Gastroesophageal sphincter (tissue), 4 donors: ENCODE measurements at regions not wholly inside any gene's neighbourhood (a gene's known extent, or its start where the extent isn't known, plus 50 kb on each side); places are given as distances from the start of the nearest gene placed in this dataset.

Experiments
- ATAC-seq: fragments of 150-250 bp; one replicate; pipeline ENCODE4 v1.9.1; 2016; ENCODE audit warnings: mild to moderate bottlenecking, moderate library complexity
- H3K27ac ChIP-seq, 4 donors: fragments of 200-600 bp; sonication (generic) in 3 of 4; 1 replicate in 3 of 4; 2 replicates in 1 of 4; pipeline ENCODE4 v1.5.1; 2016 to 2019
- H3K27me3 ChIP-seq: fragments of 200-600 bp; sonication (generic); one replicate; pipeline ENCODE4 v1.5.1; 2019
- H3K36me3 ChIP-seq, 2 donors: fragments of 200-600 bp; sonication (generic); one replicate each; pipeline ENCODE4 v1.5.1; 2019; ENCODE audit warnings: control low read depth in 1 of 2
- H3K4me1 ChIP-seq, 3 donors: fragments of 200-600 bp; sonication (generic); 1 replicate in 2 of 3; 2 replicates in 1 of 3; pipeline ENCODE4 v1.5.1; 2016 to 2019; ENCODE audit warnings: control low read depth in 2 of 3
- H3K4me3 ChIP-seq, 2 donors: fragments of 200-600 bp; sonication (generic); one replicate each; pipeline ENCODE4 v1.5.1; 2019; ENCODE audit warnings: mild to moderate bottlenecking in 1 of 2, moderate library complexity in 1 of 2
- H3K9me3 ChIP-seq, 3 donors: fragments of 200-600 bp; sonication (generic); one replicate each; pipeline ENCODE4 v1.5.1; 2017 to 2019; ENCODE audit warnings: control low read depth in 2 of 3
- CTCF ChIP-seq, 4 experiments: fragments of 200-600 bp in 2 of 4; fragments of 450-650 bp in 2 of 4; sonication (generic) in 1 of 4; IDR thresholded peaks; one replicate each; pipeline ENCODE4 v1.5.1; 2017 to 2019; ENCODE audit warnings: antibody characterized with exemption in 4 of 4, mild to moderate bottlenecking in 2 of 4, moderate library complexity in 2 of 4
- EP300 ChIP-seq: sonication (generic); formaldehyde crosslinking; IDR thresholded peaks from one replicate; pipeline ENCODE4 v1.6.1; 2017; ENCODE audit warnings: antibody characterized with exemption, mild to moderate bottlenecking
- POLR2A ChIP-seq, 2 donors: fragments of 450-650 bp; IDR thresholded peaks; one replicate each; pipeline ENCODE4 v1.6.1; 2017; ENCODE audit warnings: antibody characterized with exemption in 2 of 2, mild to moderate bottlenecking in 2 of 2, moderate library complexity in 1 of 2
- POLR2AphosphoS5 ChIP-seq: sonication (generic); formaldehyde crosslinking; IDR thresholded peaks from one replicate; pipeline ENCODE4 v1.6.1; 2017; ENCODE audit warnings: antibody characterized with exemption
- WGBS, 2 donors: methylation state at CpG; one replicate each; pipeline ENCODE4 v1.1.5; 2018; ENCODE audit warnings: low coverage in 1 of 2; 5-methylcytosine and 5-hydroxymethylcytosine counted together

- 3 to 27% methylated on average over 2 of the region's 2 CpGs for WGBS, 2 donors
- Histone ChIP-seq H3K4me3 (no peak overlapping the region), H3K9me3 (no peaks in the 10 kb centered on the region), H3K36me3 (no peaks in the 10 kb centered on the region), H3K27ac (no peak overlapping the region), H3K4me1 (no peaks in the 10 kb centered on the region), H3K27me3 (no peaks in the 10 kb centered on the region)
- TF ChIP-seq EP300: no peak
- TF ChIP-seq POLR2AphosphoS5: no peak
- TF ChIP-seq CTCF (IDR thresholded peaks at IDR 0.05): no peak
- no peak for TF ChIP-seq POLR2A (IDR thresholded peaks at IDR 0.05)
- no peak for ATAC-seq
These were observed 561.8 kb upstream of the DAB2 start for GRCh38 chr5:39986614-39987013.

GRCh38 chr5:39980056-39980455, 555.3 kb upstream of the DAB2 start:
- no peaks in the 10 kb centered on the region for H3K9me3 ChIP-seq
- no peak for TF ChIP-seq POLR2AphosphoS5
- TF ChIP-seq CTCF (IDR thresholded peaks at IDR 0.05): no peak
- TF ChIP-seq EP300: no peak
- no peak for TF ChIP-seq POLR2A (IDR thresholded peaks at IDR 0.05)
- H3K4me3 ChIP-seq: no peak overlapping the region
- ATAC-seq: no peak
- no peaks in the 10 kb centered on the region for H3K4me1 ChIP-seq
- H3K27ac ChIP-seq: no peak overlapping the region
- WGBS, 2 donors: 90 to 100% methylated on average over 1 of the region's 1 CpG
- H3K36me3 ChIP-seq: no peaks in the 10 kb centered on the region
- H3K27me3 ChIP-seq: no peaks in the 10 kb centered on the region

GRCh38 chr5:39977066-39977655, 552.4 kb upstream of the DAB2 start:
- WGBS, 2 donors: 68 to 70% methylated on average over 3 of the region's 3 CpGs
- Histone ChIP-seq H3K4me3 (no peak overlapping the region), H3K4me1 (no peaks in the 10 kb centered on the region), H3K27me3 (no peaks in the 10 kb centered on the region), H3K36me3 (no peaks in the 10 kb centered on the region), H3K27ac (no peak overlapping the region), H3K9me3 (no peaks in the 10 kb centered on the region)
- no peak for ATAC-seq
- TF ChIP-seq POLR2AphosphoS5: no peak
- TF ChIP-seq EP300: no peak
- TF ChIP-seq POLR2A (IDR thresholded peaks at IDR 0.05): no peak
- no peak for TF ChIP-seq CTCF (IDR thresholded peaks at IDR 0.05)

GRCh38 chr5:39970117-39970798, 545.5 kb upstream of the DAB2 start:
- H3K27me3 ChIP-seq: no peaks in the 10 kb centered on the region
- 82 to 85% methylated on average over 2 of the region's 2 CpGs for WGBS, 2 donors
- no peaks in the 10 kb centered on the region for H3K4me1 ChIP-seq
- H3K4me3 ChIP-seq: no peak overlapping the region
- H3K9me3 ChIP-seq: no peaks in the 10 kb centered on the region
- H3K27ac ChIP-seq: no peak overlapping the region
- H3K36me3 ChIP-seq: no peaks in the 10 kb centered on the region
- no peak for ATAC-seq
- TF ChIP-seq EP300: no peak
- no peak for TF ChIP-seq POLR2A (IDR thresholded peaks at IDR 0.05)
- TF ChIP-seq POLR2AphosphoS5: no peak
- TF ChIP-seq CTCF (IDR thresholded peaks at IDR 0.05): no peak

GRCh38 chr5:39968381-39968780, 543.6 kb upstream of the DAB2 start:
- 19 to 49% methylated on average over 2 of the region's 2 CpGs for WGBS, 2 donors
- Histone ChIP-seq H3K4me3 (no peak overlapping the region), H3K9me3 (no peaks in the 10 kb centered on the region), H3K36me3 (no peaks in the 10 kb centered on the region), H3K4me1 (no peaks in the 10 kb centered on the region), H3K27ac (no peak overlapping the region), H3K27me3 (no peaks in the 10 kb centered on the region)
- TF ChIP-seq EP300: no peak
- no peak for TF ChIP-seq POLR2A (IDR thresholded peaks at IDR 0.05)
- no peak for TF ChIP-seq POLR2AphosphoS5
- TF ChIP-seq CTCF (IDR thresholded peaks at IDR 0.05): no peak
- no peak for ATAC-seq
